ENCODE measurements at regions not wholly inside any gene's neighbourhood (a gene's known extent, or its start where the extent isn't known, plus 50 kb on each side); places are given as distances from the start of the nearest gene placed in this dataset.

- Histone ChIP-seq H3K4me3 (no peak overlapping the region), H3K4me1 (replicated peaks in 1 of 2; ENCODE audit: control insufficient read depth in 2 of 2, insufficient read depth in 2 of 2, low read length in 2 of 2) (no peaks in the 10 kb centered on the region), H3K27me3 (ENCODE audit: control insufficient read depth in 2 of 2, insufficient read depth in 2 of 2, low read length in 2 of 2) (no peaks in the 10 kb centered on the region), H3K36me3 (ENCODE audit: control insufficient read depth, insufficient read depth, low read length) (no peaks in the 10 kb centered on the region), H3K9ac (ENCODE audit: insufficient read depth in 1 of 2, low read depth in 2 of 2, low read length in 2 of 2) (no peak overlapping the region), H4K20me1 (replicated peaks; ENCODE audit: control insufficient read depth, insufficient read depth, low read length) (no peaks in the 10 kb centered on the region), H3K9me1 (ENCODE audit: control insufficient read depth, insufficient read depth, low read length) (no peaks in the 10 kb centered on the region), H3K27ac (ENCODE audit: extremely low read depth, low read depth, low read length) (no peak overlapping the region), H3K4me2 (ENCODE audit: insufficient read depth, low read length) (no peak overlapping the region), H3K79me2 (ENCODE audit: control insufficient read depth, insufficient read depth, low read length) (no peaks in the 10 kb centered on the region), H2AFZ (ENCODE audit: low read depth, low read length) (no peak overlapping the region), H3K9me3 (replicated peaks; ENCODE audit: control insufficient read depth, insufficient read depth, low read depth, low read length) (no peaks in the 10 kb centered on the region; the same call in 1 of the 2 replicates)
- intact Hi-C loops (cut with micrococcal nuclease) (no loop called here), in situ Hi-C loops (cut with MboI) (no loop called here)
- no peak for TF ChIP-seq SFPQ (IDR thresholded peaks at IDR 0.05; ENCODE audit: low read depth, low read length)
- TF ChIP-seq USF2 (CRISPR knock-in tag; IDR thresholded peaks at IDR 0.05), result no peak
- TF ChIP-seq ADNP (tag; IDR thresholded peaks at IDR 0.05), result no peak
- no peak for TF ChIP-seq ZC3H8 (IDR thresholded peaks at IDR 0.05)
- no peak for TF ChIP-seq GTF3C2 (IDR thresholded peaks at IDR 0.05; ENCODE audit: borderline replicate concordance, extremely low read depth, insufficient read length)
- no peak for TF ChIP-seq CBX5 (IDR thresholded peaks at IDR 0.05; ENCODE audit: borderline replicate concordance, low read depth)
- no peak for TF ChIP-seq CEBPZ (IDR thresholded peaks at IDR 0.05; ENCODE audit: borderline replicate concordance, low read depth, low read length)
- no peak for TF ChIP-seq NCOA6 (IDR thresholded peaks at IDR 0.05)
- TF ChIP-seq FOXP1 (CRISPR knock-in tag; IDR thresholded peaks at IDR 0.05), result no peak
- no peak for TF ChIP-seq ZBTB1 (CRISPR knock-in tag; IDR thresholded peaks at IDR 0.05; ENCODE audit: borderline replicate concordance, low read depth)
- CTCF ChIA-PET (ENCODE audit: low intra/inter-chr PET ratio), result no interaction called here
- WGBS (ENCODE audit: insufficient coverage, low coverage, missing lambda C conversion rate), result under 1% methylated on average over 12 of the region's 23 CpGs
- POLR2A ChIA-PET, result no interaction called here
- no TSS peak for BruUV-seq (replicated peaks)
- FAIRE-seq (no peak), ATAC-seq (no peak), DNase-seq (ENCODE audit: extremely low read depth in 1 of 4, low spot score in 3 of 4) (no peak)
These were observed 890.0 kb upstream of the LRRTM1 start for GRCh38 chr2:81194581-81194980.
